Esophagus muscularis mucosa (tissue), 4 donors: ENCODE measurements at regions not wholly inside any gene's neighbourhood (a gene's known extent, or its start where the extent isn't known, plus 50 kb on each side); places are given as distances from the start of the nearest gene placed in this dataset.

Experiments used
- DNase-seq: peaks from one replicate; pipeline ENCODE4 v3.0.0-alpha.2; 2017; ENCODE audit errors: extremely low spot score
- H3K27ac ChIP-seq, 4 donors: fragments of 200-600 bp; sonication (generic); replicated peaks in 1 of 4; 1 replicate in 3 of 4; 2 replicates in 1 of 4; pipeline ENCODE4 v1.5.1; 2016 to 2019; ENCODE audit warnings: mild to moderate bottlenecking in 1 of 4
- H3K27me3 ChIP-seq, 4 donors: fragments of 200-600 bp; sonication (generic); one replicate each; pipeline versions ENCODE4 v1.5.1 to v1.6.0; 2016 to 2019
- H3K36me3 ChIP-seq, 4 donors: fragments of 200-600 bp; sonication (generic); one replicate each; pipeline ENCODE4 v1.5.1; 2016 to 2019
- H3K4me1 ChIP-seq, 4 donors: fragments of 200-600 bp; sonication (generic); one replicate each; pipeline ENCODE4 v1.5.1; 2016 to 2019
- H3K4me3 ChIP-seq, 4 donors: fragments of 200-600 bp; sonication (generic); 1 replicate in 2 of 4; 2 replicates in 2 of 4; pipeline ENCODE4 v1.5.1; 2016 to 2019; ENCODE audit warnings: mild to moderate bottlenecking in 4 of 4, moderate library complexity in 1 of 4
- H3K9me3 ChIP-seq, 4 donors: fragments of 200-600 bp; sonication (generic); 1 replicate in 3 of 4; 2 replicates in 1 of 4; pipeline ENCODE4 v1.5.1; 2016 to 2019
- CTCF ChIP-seq, 3 experiments: fragments of 200-600 bp in 2 of 3; fragments of 450-650 bp in 1 of 3; sonication (generic) in 2 of 3; IDR thresholded peaks; one replicate each; pipeline ENCODE4 v1.5.1; 2017 to 2019; ENCODE audit warnings: antibody characterized with exemption in 3 of 3, mild to moderate bottlenecking in 2 of 3, moderate library complexity in 1 of 3
- EP300 ChIP-seq: sonication (generic); formaldehyde crosslinking; IDR thresholded peaks from one replicate; pipeline ENCODE4 v1.6.1; 2017; ENCODE audit warnings: antibody characterized with exemption
- POLR2A ChIP-seq: fragments of 450-650 bp; IDR thresholded peaks from one replicate; pipeline ENCODE4 v1.6.1; 2017; ENCODE audit warnings: antibody characterized with exemption, moderate library complexity, mild to moderate bottlenecking, low read depth
- POLR2AphosphoS5 ChIP-seq, 2 donors: sonication (generic); formaldehyde crosslinking; IDR thresholded peaks; one replicate each; pipeline ENCODE4 v1.6.1; 2017; ENCODE audit warnings: antibody characterized with exemption in 2 of 2
- WGBS: methylation state at CpG from one replicate; pipeline ENCODE4 v1.1.5; 2018; 5-methylcytosine and 5-hydroxymethylcytosine counted together
- intact Hi-C: fragments of 100-400 bp; cut with DNase I; formaldehyde crosslinking; loops from one replicate; pipeline ENCODE4 v1.15.1; 2023

- WGBS = 100% methylated on average over 2 of the region's 4 CpGs
- Histone ChIP-seq H3K36me3 (no peaks in the 10 kb centered on the region), H3K27me3 (no peaks in the 10 kb centered on the region), H3K4me3 (no peak overlapping the region), H3K9me3 (peaks cover 0 to 12% (median 9%) of the 10 kb centered on the region in 4 donors), H3K27ac (no peak overlapping the region), H3K4me1 (peaks cover 0 to 3% (median 0%) of the 10 kb centered on the region in 4 donors)
- intact Hi-C loops = no loop called here
- TF ChIP-seq CTCF (IDR thresholded peaks at IDR 0.05) (no peak), EP300 (no peak), POLR2AphosphoS5 (IDR thresholded peaks at IDR 0.05) (no peak), POLR2A (no peak)
- DNase-seq = no peak
Observed at GRCh38 chr3:154616298-154616697, 186.3 kb upstream of the GPR149 start.

DNA sequence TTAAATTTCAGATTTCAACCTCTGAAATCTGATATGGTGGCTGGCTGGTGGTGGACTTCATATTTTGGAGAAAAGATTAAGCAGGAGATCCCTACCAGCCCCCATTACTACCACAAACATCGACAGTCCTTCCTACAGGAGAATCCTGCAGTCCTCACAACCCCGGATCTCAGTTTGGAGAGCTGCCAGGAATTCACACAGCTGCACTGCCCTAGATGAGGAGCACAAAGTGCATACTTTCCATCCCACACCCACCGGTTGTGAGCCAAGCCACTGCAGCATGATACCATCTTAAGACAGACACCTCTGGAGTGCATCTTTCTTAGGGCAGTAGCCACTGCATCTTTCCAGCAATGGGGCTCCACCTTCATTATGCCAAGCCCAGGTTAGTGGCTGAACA is 185.5 kb upstream of the GPR149 start:
- TF ChIP-seq CTCF (IDR thresholded peaks at IDR 0.05) = no peak
- TF ChIP-seq POLR2AphosphoS5 (IDR thresholded peaks at IDR 0.05) = no peak
- no peak for TF ChIP-seq EP300
- TF ChIP-seq POLR2A = no peak
- DNase-seq = no peak
- WGBS = 50% methylated on average over 3 of the region's 3 CpGs
- Histone ChIP-seq H3K4me1 (peaks cover 0 to 3% (median 0%) of the 10 kb centered on the region in 4 donors), H3K4me3 (no peak overlapping the region), H3K9me3 (peaks cover 0 to 12% (median 9%) of the 10 kb centered on the region in 4 donors), H3K27me3 (no peaks in the 10 kb centered on the region), H3K27ac (no peak overlapping the region), H3K36me3 (no peaks in the 10 kb centered on the region)
- intact Hi-C loops = no loop called here

DNA sequence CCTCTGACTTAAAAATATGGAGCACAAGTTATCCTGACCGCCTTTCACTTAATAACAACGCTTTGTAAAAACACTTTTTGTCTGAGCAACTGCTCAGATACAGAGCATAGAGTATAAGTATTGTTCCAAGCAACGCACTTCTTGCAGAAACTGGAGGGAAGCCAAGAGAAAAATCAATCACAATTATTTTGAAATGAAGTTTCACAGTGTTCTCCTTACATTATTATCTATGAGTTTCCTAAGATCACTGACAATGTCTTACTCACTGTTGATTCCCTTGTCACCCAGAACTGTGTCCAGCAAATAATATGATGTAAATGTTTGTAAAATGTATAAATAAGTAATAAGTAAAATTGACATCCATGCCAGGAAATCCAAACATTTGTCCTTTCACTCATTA is 184.6 kb upstream of the GPR149 start:
- no peaks in the 10 kb centered on the region for H3K36me3 ChIP-seq
- H3K9me3 ChIP-seq = peaks cover 0 to 11% (median 9%) of the 10 kb centered on the region in 4 donors
- H3K4me3 ChIP-seq = no peak overlapping the region
- intact Hi-C loops = no loop called here
- WGBS = 31% methylated on average over 3 of the region's 3 CpGs
- TF ChIP-seq POLR2A (no peak), CTCF (IDR thresholded peaks at IDR 0.05) (no peak), EP300 (no peak), POLR2AphosphoS5 (IDR thresholded peaks at IDR 0.05) (no peak)
- DNase-seq = no peak
- peaks cover 0 to 3% (median 0%) of the 10 kb centered on the region in 4 donors for H3K4me1 ChIP-seq
- no peaks in the 10 kb centered on the region for H3K27me3 ChIP-seq
- no peak overlapping the region for H3K27ac ChIP-seq

- intact Hi-C loops = no loop called here
- H3K4me1 ChIP-seq = peaks cover 0 to 3% (median 0%) of the 10 kb centered on the region in 4 donors
- no peak for TF ChIP-seq POLR2A
- no peak for TF ChIP-seq POLR2AphosphoS5 (IDR thresholded peaks at IDR 0.05)
- TF ChIP-seq EP300 = no peak
- no peak for TF ChIP-seq CTCF (IDR thresholded peaks at IDR 0.05)
- no peak for DNase-seq
- H3K9me3 ChIP-seq = peaks cover 0 to 11% (median 6%) of the 10 kb centered on the region in 4 donors
- WGBS = 47% methylated on average over 1 of the region's 1 CpG
- H3K27me3 ChIP-seq = no peaks in the 10 kb centered on the region
- no peaks in the 10 kb centered on the region for H3K36me3 ChIP-seq
- H3K4me3 ChIP-seq = no peak overlapping the region
- H3K27ac ChIP-seq = no peak overlapping the region
Observed at GRCh38 chr3:154614078-154614477, 184.1 kb upstream of the GPR149 start.

GRCh38 chr3:154602241-154602640 is 172.3 kb upstream of the GPR149 start:
- TF ChIP-seq POLR2AphosphoS5 (IDR thresholded peaks at IDR 0.05) (no peak), POLR2A (no peak), EP300 (no peak), CTCF (IDR thresholded peaks at IDR 0.05) (no peak)
- peaks cover 0 to 3% (median 0%) of the 10 kb centered on the region in 4 donors for H3K9me3 ChIP-seq
- intact Hi-C loops = no loop called here
- H3K27me3 ChIP-seq = no peaks in the 10 kb centered on the region
- H3K4me3 ChIP-seq = no peak overlapping the region
- H3K36me3 ChIP-seq = no peaks in the 10 kb centered on the region
- no peak for DNase-seq
- H3K4me1 ChIP-seq = no peaks in the 10 kb centered on the region
- no peak overlapping the region for H3K27ac ChIP-seq
